ENCODE measurements at regions not wholly inside any gene's neighbourhood (a gene's known extent, or its start where the extent isn't known, plus 50 kb on each side); places are given as distances from the start of the nearest gene placed in this dataset.

- intact Hi-C loops (cut with DNase I): no loop called here
- TF ChIP-seq EP300 (IDR thresholded peaks at IDR 0.05): no peak
- no peak for TF ChIP-seq POLR2A (IDR thresholded peaks at IDR 0.05)
- no peak for TF ChIP-seq CTCF (IDR thresholded peaks at IDR 0.05)
- 83 to 85% (median 84%) methylated on average over 4 of the region's 4 CpGs for WGBS, 3 donors
- no peaks in the 10 kb centered on the region for H3K36me3 ChIP-seq
- no peak for DNase-seq
- no peaks in the 10 kb centered on the region for H3K4me1 ChIP-seq (ENCODE audit: insufficient read depth)
- H3K27me3 ChIP-seq: no peaks in the 10 kb centered on the region
- no peak overlapping the region for H3K27ac ChIP-seq
- no peak overlapping the region for H3K4me3 ChIP-seq
- H3K9me3 ChIP-seq: no peaks in the 10 kb centered on the region
These were observed 680.1 kb upstream of the PTBP2 start for GRCh38 chr1:96041470-96041869.

GRCh38 chr1:96048572-96049212, 672.9 kb upstream of the PTBP2 start:
- intact Hi-C loops (cut with DNase I): no loop called here
- DNase-seq: no peak
- Histone ChIP-seq H3K4me3 (no peak overlapping the region), H3K9me3 (no peaks in the 10 kb centered on the region), H3K27me3 (no peaks in the 10 kb centered on the region), H3K4me1 (ENCODE audit: insufficient read depth) (no peaks in the 10 kb centered on the region), H3K36me3 (no peaks in the 10 kb centered on the region), H3K27ac (no peak overlapping the region)
- TF ChIP-seq POLR2A (IDR thresholded peaks at IDR 0.05): no peak
- TF ChIP-seq CTCF (IDR thresholded peaks at IDR 0.05): no peak
- no peak for TF ChIP-seq EP300 (IDR thresholded peaks at IDR 0.05)
- 15 to 30% (median 21%) methylated on average over 2 of the region's 2 CpGs for WGBS, 3 donors

- WGBS, 3 donors: 77 to 93% (median 82%) methylated on average over 3 of the region's 3 CpGs
- intact Hi-C loops (cut with DNase I): no loop called here
- no peak for DNase-seq
- Histone ChIP-seq H3K4me1 (ENCODE audit: insufficient read depth) (no peaks in the 10 kb centered on the region), H3K4me3 (no peak overlapping the region), H3K9me3 (no peaks in the 10 kb centered on the region), H3K27ac (no peak overlapping the region), H3K27me3 (no peaks in the 10 kb centered on the region), H3K36me3 (no peaks in the 10 kb centered on the region)
- no peak for TF ChIP-seq EP300 (IDR thresholded peaks at IDR 0.05)
- no peak for TF ChIP-seq POLR2A (IDR thresholded peaks at IDR 0.05)
- TF ChIP-seq CTCF (IDR thresholded peaks at IDR 0.05): no peak
These were observed 671.7 kb upstream of the PTBP2 start for GRCh38 chr1:96049759-96050409.

- no peak for DNase-seq
- no peaks in the 10 kb centered on the region for H3K27me3 ChIP-seq
- no peaks in the 10 kb centered on the region for H3K4me1 ChIP-seq (ENCODE audit: insufficient read depth)
- intact Hi-C loops (cut with DNase I): no loop called here
- no peak overlapping the region for H3K27ac ChIP-seq
- WGBS, 3 donors: 42 to 49% (median 45%) methylated on average over 1 of the region's 1 CpG
- TF ChIP-seq EP300 (IDR thresholded peaks at IDR 0.05): no peak
- TF ChIP-seq CTCF (IDR thresholded peaks at IDR 0.05): no peak
- TF ChIP-seq POLR2A (IDR thresholded peaks at IDR 0.05): no peak
- H3K9me3 ChIP-seq: no peaks in the 10 kb centered on the region
- no peak overlapping the region for H3K4me3 ChIP-seq
- H3K36me3 ChIP-seq: no peaks in the 10 kb centered on the region
These were observed 662.3 kb upstream of the PTBP2 start for GRCh38 chr1:96059276-96059675.
